ENCODE measurements at regions not wholly inside any gene's neighbourhood (a gene's known extent, or its start where the extent isn't known, plus 50 kb on each side); places are given as distances from the start of the nearest gene placed in this dataset.

DNA sequence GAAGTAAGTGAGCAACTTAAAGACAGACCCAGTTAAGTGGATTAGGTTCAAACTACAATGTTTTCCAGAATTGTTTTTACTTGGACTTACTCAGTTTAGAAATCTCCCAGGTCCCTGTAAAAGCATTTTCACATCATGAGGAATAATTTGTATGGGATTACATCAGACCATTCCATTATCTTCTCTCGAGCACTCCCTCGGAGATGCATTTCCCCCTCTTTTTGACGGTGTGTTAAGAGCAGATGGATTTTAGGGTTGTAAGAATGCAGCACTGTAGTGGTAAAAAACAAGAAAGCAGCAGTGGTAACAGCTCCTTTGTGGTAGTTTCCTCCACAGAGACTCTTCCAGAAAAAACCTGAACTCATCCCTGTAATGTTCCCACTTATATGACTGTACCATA is 488.4 kb downstream of the BCAT1 start:
- ChIA-PET POLR2A (no interaction called here), CTCF (no interaction called here), RAD21 (ENCODE audit: low non-redundant PET in 1 of 2, low total read pairs in 2 of 2, uncharacterized antibody in 2 of 2, unreplicated experiment in 2 of 2) (no interaction called here)
- Histone ChIP-seq H3K27ac (ENCODE audit: low read depth, low read length) (no peak overlapping the region), H3K4me3 (replicated peaks in 1 of 2; ENCODE audit: low read depth in 1 of 2, low read length in 2 of 2) (no peak overlapping the region), H3K9ac (ENCODE audit: low read length) (no peak overlapping the region), H4K20me1 (ENCODE audit: insufficient read depth) (no peaks in the 10 kb centered on the region), H3K9me3 (ENCODE audit: control insufficient read depth in 1 of 2, insufficient read depth in 1 of 2, low read depth in 1 of 2, low read length in 2 of 2) (peaks cover 0 to 11% of the 10 kb centered on the region in 2 experiments; a peak in 2 of 4 replicates), H3K4me2 (ENCODE audit: low read length) (no peak overlapping the region), H3K27me3 (ENCODE audit: insufficient read depth, low read length) (no peaks in the 10 kb centered on the region), H3K79me2 (ENCODE audit: insufficient read depth, low read length) (no peaks in the 10 kb centered on the region), H3K4me1 (ENCODE audit: control insufficient read depth in 1 of 2, insufficient read depth in 2 of 2, low read length in 2 of 2) (no peaks in the 10 kb centered on the region), H3K9me2 (ENCODE audit: insufficient read depth) (no peaks in the 10 kb centered on the region), H3K36me3 (ENCODE audit: control insufficient read depth in 1 of 2, insufficient read depth in 2 of 2, low read length in 2 of 2) (no peaks in the 10 kb centered on the region), H2AFZ (ENCODE audit: low read depth, low read length, poor library complexity, severe bottlenecking) (no peak overlapping the region)
- DNase-seq (ENCODE audit: low read depth, low spot score) (no peak), ATAC-seq (no peak)
- intact Hi-C loops (cut with micrococcal nuclease) = no loop called here
- TF ChIP-seq FOSL1 (IDR thresholded peaks at IDR 0.05; ENCODE audit: low read depth) (no peak), POLR2A (IDR thresholded peaks at IDR 0.05; ENCODE audit: borderline replicate concordance, extremely low read depth, insufficient read depth, insufficient read length) (no peak), SRF (IDR thresholded peaks at IDR 0.05; ENCODE audit: low read depth) (no peak), ZFX (IDR thresholded peaks at IDR 0.05) (no peak), EZH2 (IDR thresholded peaks at IDR 0.05) (no peak), TCF7L2 (IDR thresholded peaks at IDR 0.05; ENCODE audit: borderline replicate concordance, extremely low read depth, insufficient read depth, insufficient read length) (no peak), EZH2phosphoT487 (IDR thresholded peaks at IDR 0.05; ENCODE audit: borderline replicate concordance) (no peak), ZNF274 (IDR thresholded peaks at IDR 0.05; ENCODE audit: low read depth, low read length) (no peak), POLR2AphosphoS5 (IDR thresholded peaks at IDR 0.05; ENCODE audit: low read depth, low read length) (no peak), JUND (IDR thresholded peaks at IDR 0.05) (no peak), CEBPB (IDR thresholded peaks at IDR 0.05; ENCODE audit: low read depth) (no peak)
- TF ChIP-seq, protein P1, sequence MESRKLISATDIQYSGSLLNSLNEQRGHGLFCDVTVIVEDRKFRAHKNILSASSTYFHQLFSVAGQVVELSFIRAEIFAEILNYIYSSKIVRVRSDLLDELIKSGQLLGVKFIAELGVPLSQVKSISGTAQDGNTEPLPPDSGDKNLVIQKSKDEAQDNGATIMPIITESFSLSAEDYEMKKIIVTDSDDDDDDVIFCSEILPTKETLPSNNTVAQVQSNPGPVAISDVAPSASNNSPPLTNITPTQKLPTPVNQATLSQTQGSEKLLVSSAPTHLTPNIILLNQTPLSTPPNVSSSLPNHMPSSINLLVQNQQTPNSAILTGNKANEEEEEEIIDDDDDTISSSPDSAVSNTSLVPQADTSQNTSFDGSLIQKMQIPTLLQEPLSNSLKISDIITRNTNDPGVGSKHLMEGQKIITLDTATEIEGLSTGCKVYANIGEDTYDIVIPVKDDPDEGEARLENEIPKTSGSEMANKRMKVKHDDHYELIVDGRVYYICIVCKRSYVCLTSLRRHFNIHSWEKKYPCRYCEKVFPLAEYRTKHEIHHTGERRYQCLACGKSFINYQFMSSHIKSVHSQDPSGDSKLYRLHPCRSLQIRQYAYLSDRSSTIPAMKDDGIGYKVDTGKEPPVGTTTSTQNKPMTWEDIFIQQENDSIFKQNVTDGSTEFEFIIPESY (IDR thresholded peaks at IDR 0.05; ENCODE audit: extremely low read depth, insufficient replicate concordance, low read length) = no peak
- TF ChIP-seq, protein P2, sequence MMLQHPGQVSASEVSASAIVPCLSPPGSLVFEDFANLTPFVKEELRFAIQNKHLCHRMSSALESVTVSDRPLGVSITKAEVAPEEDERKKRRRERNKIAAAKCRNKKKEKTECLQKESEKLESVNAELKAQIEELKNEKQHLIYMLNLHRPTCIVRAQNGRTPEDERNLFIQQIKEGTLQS (IDR thresholded peaks at IDR 0.05) = no peak
- TF ChIP-seq, protein P3, sequence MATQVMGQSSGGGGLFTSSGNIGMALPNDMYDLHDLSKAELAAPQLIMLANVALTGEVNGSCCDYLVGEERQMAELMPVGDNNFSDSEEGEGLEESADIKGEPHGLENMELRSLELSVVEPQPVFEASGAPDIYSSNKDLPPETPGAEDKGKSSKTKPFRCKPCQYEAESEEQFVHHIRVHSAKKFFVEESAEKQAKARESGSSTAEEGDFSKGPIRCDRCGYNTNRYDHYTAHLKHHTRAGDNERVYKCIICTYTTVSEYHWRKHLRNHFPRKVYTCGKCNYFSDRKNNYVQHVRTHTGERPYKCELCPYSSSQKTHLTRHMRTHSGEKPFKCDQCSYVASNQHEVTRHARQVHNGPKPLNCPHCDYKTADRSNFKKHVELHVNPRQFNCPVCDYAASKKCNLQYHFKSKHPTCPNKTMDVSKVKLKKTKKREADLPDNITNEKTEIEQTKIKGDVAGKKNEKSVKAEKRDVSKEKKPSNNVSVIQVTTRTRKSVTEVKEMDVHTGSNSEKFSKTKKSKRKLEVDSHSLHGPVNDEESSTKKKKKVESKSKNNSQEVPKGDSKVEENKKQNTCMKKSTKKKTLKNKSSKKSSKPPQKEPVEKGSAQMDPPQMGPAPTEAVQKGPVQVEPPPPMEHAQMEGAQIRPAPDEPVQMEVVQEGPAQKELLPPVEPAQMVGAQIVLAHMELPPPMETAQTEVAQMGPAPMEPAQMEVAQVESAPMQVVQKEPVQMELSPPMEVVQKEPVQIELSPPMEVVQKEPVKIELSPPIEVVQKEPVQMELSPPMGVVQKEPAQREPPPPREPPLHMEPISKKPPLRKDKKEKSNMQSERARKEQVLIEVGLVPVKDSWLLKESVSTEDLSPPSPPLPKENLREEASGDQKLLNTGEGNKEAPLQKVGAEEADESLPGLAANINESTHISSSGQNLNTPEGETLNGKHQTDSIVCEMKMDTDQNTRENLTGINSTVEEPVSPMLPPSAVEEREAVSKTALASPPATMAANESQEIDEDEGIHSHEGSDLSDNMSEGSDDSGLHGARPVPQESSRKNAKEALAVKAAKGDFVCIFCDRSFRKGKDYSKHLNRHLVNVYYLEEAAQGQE (IDR thresholded peaks at IDR 0.05; ENCODE audit: low read depth) = no peak
- BruUV-seq (replicated peaks) = no TSS peak

All from HCT116 (cell line).